Endothelial cell of umbilical vein (primary cell): ENCODE measurements at regions not wholly inside any gene's neighbourhood (a gene's known extent, or its start where the extent isn't known, plus 50 kb on each side); places are given as distances from the start of the nearest gene placed in this dataset.

Experiments used
- BruUV-seq: library from RNA; stranded (reverse); fragments of 400-500 nt; replicated peaks from 2 replicates; lab custom pipeline; 2021; lab: Mats Ljungman, UMichigan
- CTCF ChIA-PET: fragments of 300-600, 350-600 bp; sonication (Branson Sonifier 250); formaldehyde crosslinking; loops from one replicate; lab custom pipeline; 2021; ENCODE audit warnings: antibody characterized with exemption, inconsistent platforms; lab: Charles Lee
- POLR2A ChIA-PET: fragments of 300-600, 350-600 bp; sonication (Branson Sonifier 250); formaldehyde crosslinking; loops from one replicate; lab custom pipeline; 2021; ENCODE audit warnings: antibody characterized with exemption, inconsistent platforms; lab: Charles Lee
- DNase-seq: peaks from one replicate; pipeline ENCODE4 v3.0.0-alpha.2; 2011; ENCODE audit warnings: low read depth, low spot score
- FAIRE-seq: peaks from 2 replicates; lab custom pipeline; 2011; peaks lifted over from hg19 to GRCh38; lab: Jason Lieb, UNC
- H2AFZ ChIP-seq: 2 replicates; pipeline ENCODE4 v1.6.0; 2012; ENCODE audit warnings: low read depth, low read length, control low read depth, inconsistent platforms
- H3K27ac ChIP-seq: 2 replicates; pipeline ENCODE4 v1.5.1; 2011; ENCODE audit warnings: low read depth, mild to moderate bottlenecking, control low read depth, low read length, moderate library complexity; ENCODE audit not compliant: insufficient read depth
- H3K27me3 ChIP-seq, 2 experiments: 2 replicates each; pipeline versions ENCODE4 v1.6.0 to v1.6.1; 2011; ENCODE audit warnings: low read length in 2 of 2, mixed read lengths in 1 of 2; ENCODE audit not compliant: control insufficient read depth in 2 of 2, insufficient read depth in 2 of 2
- H3K36me3 ChIP-seq, 2 experiments: 2 replicates in 1 of 2; 3 replicates in 1 of 2; pipeline ENCODE4 v1.5.1; 2011; ENCODE audit warnings: low read length in 2 of 2, mild to moderate bottlenecking in 1 of 2, moderate library complexity in 1 of 2; ENCODE audit not compliant: control insufficient read depth in 2 of 2, insufficient read depth in 2 of 2; ENCODE audit errors: extremely low read depth in 1 of 2
- H3K4me1 ChIP-seq: 3 replicates; pipeline ENCODE4 v1.5.1; 2011; ENCODE audit warnings: mild to moderate bottlenecking, low read length; ENCODE audit not compliant: control insufficient read depth, insufficient read depth; ENCODE audit errors: extremely low read depth
- H3K4me2 ChIP-seq: 2 replicates; pipeline ENCODE4 v1.6.1; 2011; ENCODE audit warnings: low read length, control low read depth, mixed read lengths; ENCODE audit not compliant: insufficient read depth
- H3K4me3 ChIP-seq, 3 experiments: fragments of 200-600 bp in 1 of 3; sonication (generic), shearing (Covaris generic) in 1 of 3; replicated peaks in 1 of 3; 2 replicates each; pipeline ENCODE4 v1.5.1; 2011 to 2016; ENCODE audit warnings: control low read depth in 3 of 3, low read length in 3 of 3, mild to moderate bottlenecking in 2 of 3, inconsistent platforms in 1 of 3, low read depth in 1 of 3, moderate library complexity in 1 of 3; ENCODE audit not compliant: insufficient read depth in 1 of 3
- H3K79me2 ChIP-seq: 2 replicates; pipeline ENCODE4 v1.6.0; 2012; ENCODE audit warnings: low read length, inconsistent platforms; ENCODE audit not compliant: control insufficient read depth, insufficient read depth
- H3K9ac ChIP-seq: replicated peaks from 2 replicates; pipeline ENCODE3; 2011; ENCODE audit warnings: low read length, control low read depth; ENCODE audit not compliant: insufficient read depth; ENCODE audit errors: extremely low read depth
- H3K9me1 ChIP-seq: replicated peaks from 3 replicates; pipeline ENCODE4 v1.6.0; 2011; ENCODE audit warnings: mild to moderate bottlenecking, low read length; ENCODE audit not compliant: control insufficient read depth, insufficient read depth; ENCODE audit errors: extremely low read depth
- H3K9me3 ChIP-seq: replicated peaks from 2 replicates; pipeline ENCODE4 v1.5.1; 2012; ENCODE audit warnings: low read length, inconsistent platforms; ENCODE audit not compliant: control insufficient read depth, insufficient read depth
- H4K20me1 ChIP-seq: replicated peaks from 2 replicates; pipeline ENCODE3; 2011; ENCODE audit warnings: mild to moderate bottlenecking, low read length; ENCODE audit not compliant: control insufficient read depth, insufficient read depth; ENCODE audit errors: extremely low read depth
- CTCF ChIP-seq, 2 donors: IDR thresholded peaks; 1 replicate in 1 of 2; 2 replicates in 1 of 2; pipeline ENCODE4 v1.5.1; 2011; ENCODE audit warnings: low read length in 2 of 2, mild to moderate bottlenecking in 2 of 2, moderate library complexity in 2 of 2, control low read depth in 1 of 2, inconsistent platforms in 1 of 2, low read depth in 1 of 2; ENCODE audit not compliant: insufficient read depth in 1 of 2; ENCODE audit errors: extremely low read depth in 1 of 2
- EZH2 ChIP-seq: IDR thresholded peaks from 2 replicates; pipeline ENCODE4 v1.6.1; 2012; ENCODE audit warnings: borderline replicate concordance, low read depth, mild to moderate bottlenecking, moderate library complexity, low read length, inconsistent platforms; ENCODE audit not compliant: severe bottlenecking
- FOS ChIP-seq: IDR thresholded peaks from 2 replicates; pipeline ENCODE4 v1.6.1; 2011; ENCODE audit warnings: mild to moderate bottlenecking, low read length, moderate library complexity, borderline replicate concordance; ENCODE audit not compliant: insufficient read depth
- GATA2 ChIP-seq: IDR thresholded peaks from 2 replicates; pipeline ENCODE4 v1.7.0; 2011; ENCODE audit warnings: low read depth, mild to moderate bottlenecking, moderate library complexity, mixed read lengths, low read length; ENCODE audit not compliant: insufficient read length, insufficient read depth
- JUN ChIP-seq: IDR thresholded peaks from 2 replicates; pipeline ENCODE4 v1.6.1; 2011; ENCODE audit warnings: borderline replicate concordance, low read depth; ENCODE audit not compliant: insufficient read length, insufficient read depth
- MAX ChIP-seq: IDR thresholded peaks from 2 replicates; pipeline ENCODE4 v1.6.1; 2011; ENCODE audit not compliant: insufficient read depth, insufficient read length
- MYC ChIP-seq: IDR thresholded peaks from one replicate; pipeline ENCODE4 v1.6.1; 2011; ENCODE audit warnings: mild to moderate bottlenecking, low read depth, low read length
- POLR2A ChIP-seq: IDR thresholded peaks from 2 replicates; pipeline ENCODE4 v1.6.1; 2012; ENCODE audit warnings: low read depth, mild to moderate bottlenecking, control low read depth, low read length
- POLR2AphosphoS5 ChIP-seq: IDR thresholded peaks from 2 replicates; pipeline ENCODE4 v1.6.1; 2012; ENCODE audit warnings: low read depth, mild to moderate bottlenecking, control low read depth, low read length, moderate library complexity; ENCODE audit not compliant: insufficient read depth
- dilution Hi-C: fragments of 300-500 bp; cut with MboI; formaldehyde crosslinking; loops from one replicate; pipeline ENCODE4 v1.15.0; 2019; ENCODE audit warnings: low sequenced_read_pairs; ENCODE audit not compliant: extremely low pct_ligation_motif_present
- intact Hi-C: fragments of 100-400 bp; cut with micrococcal nuclease; formaldehyde crosslinking; loops from one replicate; pipeline ENCODE4 v1.10.0; 2022

- H3K27me3 ChIP-seq = no peaks in the 10 kb centered on the region
- dilution Hi-C loops = no loop called here
- no peak overlapping the region for H3K9ac ChIP-seq
- no peaks in the 10 kb centered on the region for H3K9me3 ChIP-seq
- no TSS peak for BruUV-seq
- H3K27ac ChIP-seq = no peak overlapping the region
- no peak for DNase-seq
- no peaks in the 10 kb centered on the region for H3K9me1 ChIP-seq
- intact Hi-C loops = no loop called here
- H3K4me2 ChIP-seq = no peak overlapping the region
- no peaks in the 10 kb centered on the region for H3K4me1 ChIP-seq
- H4K20me1 ChIP-seq = no peaks in the 10 kb centered on the region
- POLR2A ChIA-PET = no interaction called here
- no peaks in the 10 kb centered on the region for H3K79me2 ChIP-seq
- H2AFZ ChIP-seq = no peak overlapping the region
- TF ChIP-seq GATA2 (no peak), FOS (no peak), MYC (no peak), POLR2A (no peak), CTCF (IDR thresholded peaks at IDR 0.05; ENCODE audit: extremely low read depth in 1 of 2, insufficient read depth in 1 of 2, low read depth in 1 of 2, low read length in 2 of 2) (no peak), JUN (no peak), POLR2AphosphoS5 (no peak), MAX (no peak), EZH2 (no peak)
- no peak overlapping the region for H3K4me3 ChIP-seq
- no peak for FAIRE-seq
- no peaks in the 10 kb centered on the region for H3K36me3 ChIP-seq
- CTCF ChIA-PET = interaction anchor here (1.0 to 2.0 kb wide), 4 partner anchors 13 to 145 kb away, joined by 3 to 11 read pairs (median 3); no protein-coding TSS in a partner anchor
Measured at GRCh38 chr12:82529101-82529500, 157.6 kb upstream of the TMTC2 start.
